Gastroesophageal sphincter (tissue), 4 donors: ENCODE measurements at regions not wholly inside any gene's neighbourhood (a gene's known extent, or its start where the extent isn't known, plus 50 kb on each side); places are given as distances from the start of the nearest gene placed in this dataset.

ENCODE experiments used
- ATAC-seq: fragments of 150-250 bp; one replicate; pipeline ENCODE4 v1.9.1; 2016; ENCODE audit warnings: mild to moderate bottlenecking, moderate library complexity
- H3K27ac ChIP-seq, 4 donors: fragments of 200-600 bp; sonication (generic) in 3 of 4; 1 replicate in 3 of 4; 2 replicates in 1 of 4; pipeline ENCODE4 v1.5.1; 2016 to 2019
- H3K27me3 ChIP-seq: fragments of 200-600 bp; sonication (generic); one replicate; pipeline ENCODE4 v1.5.1; 2019
- H3K36me3 ChIP-seq, 2 donors: fragments of 200-600 bp; sonication (generic); one replicate each; pipeline ENCODE4 v1.5.1; 2019; ENCODE audit warnings: control low read depth in 1 of 2
- H3K4me1 ChIP-seq, 3 donors: fragments of 200-600 bp; sonication (generic); 1 replicate in 2 of 3; 2 replicates in 1 of 3; pipeline ENCODE4 v1.5.1; 2016 to 2019; ENCODE audit warnings: control low read depth in 2 of 3
- H3K4me3 ChIP-seq, 2 donors: fragments of 200-600 bp; sonication (generic); one replicate each; pipeline ENCODE4 v1.5.1; 2019; ENCODE audit warnings: mild to moderate bottlenecking in 1 of 2, moderate library complexity in 1 of 2
- H3K9me3 ChIP-seq, 3 donors: fragments of 200-600 bp; sonication (generic); one replicate each; pipeline ENCODE4 v1.5.1; 2017 to 2019; ENCODE audit warnings: control low read depth in 2 of 3
- EP300 ChIP-seq: sonication (generic); formaldehyde crosslinking; IDR thresholded peaks from one replicate; pipeline ENCODE4 v1.6.1; 2017; ENCODE audit warnings: antibody characterized with exemption, mild to moderate bottlenecking
- POLR2A ChIP-seq, 2 donors: fragments of 450-650 bp; IDR thresholded peaks; one replicate each; pipeline ENCODE4 v1.6.1; 2017; ENCODE audit warnings: antibody characterized with exemption in 2 of 2, mild to moderate bottlenecking in 2 of 2, moderate library complexity in 1 of 2
- POLR2AphosphoS5 ChIP-seq: sonication (generic); formaldehyde crosslinking; IDR thresholded peaks from one replicate; pipeline ENCODE4 v1.6.1; 2017; ENCODE audit warnings: antibody characterized with exemption
- WGBS, 2 donors: methylation state at CpG; one replicate each; pipeline ENCODE4 v1.1.5; 2018; ENCODE audit warnings: low coverage in 1 of 2; 5-methylcytosine and 5-hydroxymethylcytosine counted together
- TF ChIP-seq, protein P1 (sequence below), 4 experiments: fragments of 200-600 bp in 2 of 4; fragments of 450-650 bp in 2 of 4; sonication (generic) in 1 of 4; IDR thresholded peaks; one replicate each; pipeline ENCODE4 v1.5.1; 2017 to 2019; ENCODE audit warnings: antibody characterized with exemption in 4 of 4, mild to moderate bottlenecking in 2 of 4, moderate library complexity in 2 of 4

DNA sequence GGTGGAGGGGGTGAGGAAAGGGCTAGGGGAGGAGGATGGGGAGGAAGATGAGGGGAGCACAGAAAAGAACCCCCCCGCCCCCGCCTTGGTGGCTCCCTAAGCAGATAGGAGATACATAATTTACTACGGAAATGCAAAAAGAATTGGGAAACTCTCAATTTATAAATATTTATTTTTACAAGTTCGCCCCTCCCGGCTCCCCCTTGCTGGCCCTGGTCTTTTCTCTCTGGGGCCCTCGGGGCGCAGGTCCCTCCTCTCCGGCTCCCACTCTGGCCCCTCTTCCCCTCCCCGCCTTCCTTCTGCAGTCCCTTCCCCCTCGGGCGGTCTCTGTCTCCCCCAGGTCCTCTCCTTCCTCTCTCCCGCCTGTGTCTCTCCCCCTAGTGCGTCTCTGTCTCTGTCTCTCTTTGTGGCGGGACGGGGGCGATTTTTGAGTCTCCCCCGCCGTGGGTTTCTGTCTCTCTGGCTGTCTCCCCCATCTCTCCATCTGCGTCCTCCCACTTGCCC is 173.6 kb upstream of the IER5L start:
- WGBS, 2 donors: 2 to 6% methylated on average over 10 to 18 of the region's 19 CpGs
- TF ChIP-seq, protein P1, sequence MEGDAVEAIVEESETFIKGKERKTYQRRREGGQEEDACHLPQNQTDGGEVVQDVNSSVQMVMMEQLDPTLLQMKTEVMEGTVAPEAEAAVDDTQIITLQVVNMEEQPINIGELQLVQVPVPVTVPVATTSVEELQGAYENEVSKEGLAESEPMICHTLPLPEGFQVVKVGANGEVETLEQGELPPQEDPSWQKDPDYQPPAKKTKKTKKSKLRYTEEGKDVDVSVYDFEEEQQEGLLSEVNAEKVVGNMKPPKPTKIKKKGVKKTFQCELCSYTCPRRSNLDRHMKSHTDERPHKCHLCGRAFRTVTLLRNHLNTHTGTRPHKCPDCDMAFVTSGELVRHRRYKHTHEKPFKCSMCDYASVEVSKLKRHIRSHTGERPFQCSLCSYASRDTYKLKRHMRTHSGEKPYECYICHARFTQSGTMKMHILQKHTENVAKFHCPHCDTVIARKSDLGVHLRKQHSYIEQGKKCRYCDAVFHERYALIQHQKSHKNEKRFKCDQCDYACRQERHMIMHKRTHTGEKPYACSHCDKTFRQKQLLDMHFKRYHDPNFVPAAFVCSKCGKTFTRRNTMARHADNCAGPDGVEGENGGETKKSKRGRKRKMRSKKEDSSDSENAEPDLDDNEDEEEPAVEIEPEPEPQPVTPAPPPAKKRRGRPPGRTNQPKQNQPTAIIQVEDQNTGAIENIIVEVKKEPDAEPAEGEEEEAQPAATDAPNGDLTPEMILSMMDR (IDR thresholded peaks at IDR 0.05): no peak
- TF ChIP-seq EP300 (no peak), POLR2AphosphoS5 (no peak), POLR2A (IDR thresholded peaks at IDR 0.05) (no peak)
- Histone ChIP-seq H3K27me3 (peaks cover 7% of the 10 kb centered on the region), H3K4me1 (peaks cover 0 to 34% (median 20%) of the 10 kb centered on the region in 3 donors), H3K36me3 (no peaks in the 10 kb centered on the region), H3K4me3 (peak overlapping the region; percentile 15 to 54), H3K9me3 (peaks cover 0 to 10% (median 0%) of the 10 kb centered on the region in 3 donors), H3K27ac (peak overlapping the region in 3 of 4 donors; percentile 73 to 80 (median 74))
- no peak for ATAC-seq

DNA sequence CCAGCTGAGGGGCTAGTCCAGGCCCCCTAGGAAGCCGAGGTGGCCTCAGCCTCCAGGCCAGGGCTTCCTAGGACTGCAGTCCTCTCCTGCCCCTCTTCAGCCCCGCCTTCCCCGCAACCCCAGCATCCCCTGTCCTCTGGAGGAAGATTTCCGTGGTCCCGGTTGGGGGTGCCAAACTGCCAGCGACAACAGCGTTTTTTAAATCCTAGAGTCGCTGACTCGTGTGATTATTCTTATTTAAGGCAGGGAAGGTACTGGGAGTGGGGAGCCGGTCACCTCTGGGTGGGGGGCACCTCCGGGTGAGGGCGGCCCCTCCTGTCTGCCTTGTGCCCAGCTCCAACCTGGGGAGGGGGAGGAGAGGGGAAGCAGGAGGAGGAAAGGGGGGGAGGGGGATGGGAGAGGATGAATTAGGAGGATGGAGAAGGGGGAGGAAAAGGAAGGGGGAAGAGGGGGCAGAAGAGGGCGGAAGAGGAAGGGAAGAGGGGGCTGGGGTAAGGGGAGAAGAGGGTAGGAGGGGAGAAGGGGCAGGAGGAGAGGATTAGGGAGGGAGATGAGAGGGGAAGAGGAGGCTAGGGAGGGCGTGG is 173.1 kb upstream of the IER5L start:
- no peak for TF ChIP-seq POLR2AphosphoS5
- TF ChIP-seq POLR2A (IDR thresholded peaks at IDR 0.05): no peak
- TF ChIP-seq EP300: no peak
- TF ChIP-seq, protein P1 (IDR thresholded peaks at IDR 0.05): no peak
- Histone ChIP-seq H3K9me3 (peaks cover 0 to 9% (median 0%) of the 10 kb centered on the region in 3 donors), H3K27me3 (peaks cover 7% of the 10 kb centered on the region), H3K4me1 (peaks cover 0 to 34% (median 20%) of the 10 kb centered on the region in 3 donors), H3K36me3 (no peaks in the 10 kb centered on the region), H3K4me3 (no peak overlapping the region), H3K27ac (peak overlapping the region in 3 of 4 donors; percentile 73 to 80 (median 74))
- no peak for ATAC-seq
- WGBS, 2 donors: 8 to 35% methylated on average over 2 to 5 of the region's 14 CpGs

DNA sequence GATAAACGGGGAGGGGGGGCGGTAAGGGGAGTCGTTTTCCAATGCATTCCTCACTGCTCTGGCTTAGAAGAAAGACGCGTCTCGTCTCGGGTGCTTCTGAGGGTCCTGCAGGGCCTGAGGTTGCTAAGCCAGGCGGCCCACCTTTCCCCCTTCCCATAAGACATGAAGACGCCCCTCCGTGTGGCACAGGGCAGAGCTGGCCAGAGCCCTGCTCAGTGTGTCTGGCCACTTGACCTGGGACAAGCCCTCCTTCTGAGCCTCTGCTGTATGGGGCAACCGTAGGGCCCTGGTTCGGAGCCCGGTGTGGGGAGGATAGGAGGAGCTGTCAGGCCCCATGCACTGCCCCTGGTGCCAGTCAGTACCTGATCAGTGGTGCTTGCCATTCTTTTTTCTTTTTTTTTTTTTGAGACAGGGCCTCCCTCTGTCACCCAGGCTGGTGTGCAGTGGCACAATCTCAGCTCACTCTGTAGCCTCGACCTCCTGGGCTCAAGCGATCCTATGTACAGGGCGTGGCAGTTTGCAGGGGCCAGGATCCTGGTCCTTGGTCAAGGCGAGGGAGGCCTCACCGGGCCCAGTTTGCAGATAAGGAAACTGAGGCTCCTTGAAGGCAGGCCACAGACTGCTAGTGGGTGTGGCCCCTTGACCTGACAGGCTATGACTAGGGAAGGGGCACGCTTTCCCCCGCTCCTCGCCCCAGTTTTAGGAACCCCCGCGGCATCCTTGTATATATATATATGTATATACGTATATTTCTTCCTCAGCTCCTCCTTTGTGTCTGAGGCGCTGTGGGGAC is 172.3 kb upstream of the IER5L start:
- no peak for ATAC-seq

DNA sequence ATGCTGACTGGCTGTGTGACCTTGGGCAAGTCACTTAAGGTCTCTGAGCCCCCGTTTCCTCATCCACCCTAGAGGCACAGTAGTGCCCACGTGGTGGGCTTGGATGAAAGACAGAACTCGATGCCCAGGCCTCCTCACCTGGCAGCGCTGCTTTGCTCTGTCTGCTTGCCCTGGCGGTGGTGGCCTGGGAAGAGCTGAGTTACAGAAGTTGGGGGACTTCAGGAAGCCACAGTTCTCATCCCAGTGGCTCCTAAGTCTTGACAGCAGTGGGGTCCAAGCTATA is 171.5 kb upstream of the IER5L start:
- Histone ChIP-seq H3K9me3 (no peaks in the 10 kb centered on the region), H3K4me1 (peaks cover 0 to 34% (median 20%) of the 10 kb centered on the region in 3 donors), H3K27me3 (peaks cover 7% of the 10 kb centered on the region), H3K36me3 (no peaks in the 10 kb centered on the region), H3K4me3 (no peak overlapping the region), H3K27ac (no peak overlapping the region)
- WGBS, 2 donors: 100% methylated on average over 2 of the region's 5 CpGs; no CpG with 5 or more reads in 1 of the 2 donors
- no peak for ATAC-seq
- TF ChIP-seq, protein P1 (IDR thresholded peaks at IDR 0.05): no peak

More for the DNA sequence above, 172.3 kb upstream of the IER5L start:
- H3K27me3 ChIP-seq: peaks cover 7% of the 10 kb centered on the region
- H3K36me3 ChIP-seq: no peaks in the 10 kb centered on the region
- no peak overlapping the region for H3K4me3 ChIP-seq
- H3K27ac ChIP-seq: peak overlapping the region in 2 of 4 donors; percentile 73 to 74
- peaks cover 0 to 1% (median 0%) of the 10 kb centered on the region in 3 donors for H3K9me3 ChIP-seq
- TF ChIP-seq EP300 (no peak), POLR2A (IDR thresholded peaks at IDR 0.05) (no peak), POLR2AphosphoS5 (no peak)
- TF ChIP-seq, protein P1 (IDR thresholded peaks at IDR 0.05): no peak
- WGBS, 2 donors: 88 to 100% methylated on average over 2 to 8 of the region's 25 CpGs
- H3K4me1 ChIP-seq: peaks cover 0 to 34% (median 20%) of the 10 kb centered on the region in 3 donors
